ENCODE measurements at regions not wholly inside any gene's neighbourhood (a gene's known extent, or its start where the extent isn't known, plus 50 kb on each side); places are given as distances from the start of the nearest gene placed in this dataset.

DNA sequence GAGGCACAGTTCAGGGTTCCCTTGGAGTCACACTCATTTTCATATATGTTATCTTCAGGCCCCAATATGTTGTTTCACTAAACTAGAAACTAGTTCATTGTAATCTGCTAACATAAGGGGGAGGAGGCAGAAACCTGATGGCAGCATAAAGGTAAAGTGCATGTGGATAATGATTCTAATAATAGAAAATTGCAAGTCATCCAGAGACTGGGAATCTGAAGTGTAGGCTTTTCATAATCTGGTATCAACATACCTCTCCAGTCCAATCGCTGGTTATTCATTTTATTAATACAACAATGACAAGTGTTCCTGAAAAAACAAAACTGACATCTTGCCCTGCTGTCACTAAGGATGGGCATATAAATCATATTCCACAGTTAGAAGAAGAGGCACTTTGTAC lies 326.3 kb upstream of the ZNF804A start:
- Histone ChIP-seq H3K36me3 (ENCODE audit: control insufficient read depth, insufficient read depth, low read length) (no peaks in the 10 kb centered on the region), H3K9me3 (ENCODE audit: control insufficient read depth, low read length) (no peaks in the 10 kb centered on the region), H3K27me3 (ENCODE audit: control insufficient read depth, insufficient read depth, low read length, poor library complexity, severe bottlenecking) (no peaks in the 10 kb centered on the region), H3K27ac (ENCODE audit: insufficient read depth, low read depth, low read length, poor library complexity, severe bottlenecking) (no peak overlapping the region), H3K4me3 (ENCODE audit: insufficient read depth, low read depth, low read length) (no peak overlapping the region), H3K4me1 (ENCODE audit: control insufficient read depth, insufficient read depth, low read length) (no peaks in the 10 kb centered on the region)
- WGBS, 2 experiments = 89 to 96% methylated on average over 1 of the region's 1 CpG

DNA sequence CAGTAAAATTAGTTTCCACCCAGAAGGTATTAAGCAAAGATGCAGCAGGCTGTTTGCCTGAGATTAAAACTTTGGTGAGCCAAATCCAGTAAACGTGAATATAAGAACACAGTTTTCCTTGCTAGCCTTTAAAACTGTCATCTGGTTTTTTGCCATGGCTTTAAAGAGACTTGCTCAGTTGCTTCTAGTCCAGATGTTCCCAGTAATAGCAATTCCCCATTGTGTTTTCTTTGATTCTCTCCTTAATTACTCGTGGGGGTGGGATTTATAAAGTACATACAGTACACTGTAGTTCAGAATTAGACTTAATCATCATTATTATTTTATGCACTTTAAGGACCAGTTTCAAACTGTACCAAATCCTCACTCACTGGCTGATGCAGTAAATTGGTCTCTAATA lies 303.5 kb upstream of the ZNF804A start:
- no peak overlapping the region for H3K27ac ChIP-seq (ENCODE audit: insufficient read depth, low read depth, low read length, poor library complexity, severe bottlenecking)
- no peak overlapping the region for H3K4me3 ChIP-seq (ENCODE audit: insufficient read depth, low read depth, low read length)
- H3K4me1 ChIP-seq (ENCODE audit: control insufficient read depth, insufficient read depth, low read length) = no peaks in the 10 kb centered on the region
- no peaks in the 10 kb centered on the region for H3K9me3 ChIP-seq (ENCODE audit: control insufficient read depth, low read length)
- H3K36me3 ChIP-seq (ENCODE audit: control insufficient read depth, insufficient read depth, low read length) = no peaks in the 10 kb centered on the region
- H3K27me3 ChIP-seq (ENCODE audit: control insufficient read depth, insufficient read depth, low read length, poor library complexity, severe bottlenecking) = no peaks in the 10 kb centered on the region
- WGBS, 2 experiments = 86 to 94% methylated on average over 1 to 2 of the region's 2 CpGs

DNA sequence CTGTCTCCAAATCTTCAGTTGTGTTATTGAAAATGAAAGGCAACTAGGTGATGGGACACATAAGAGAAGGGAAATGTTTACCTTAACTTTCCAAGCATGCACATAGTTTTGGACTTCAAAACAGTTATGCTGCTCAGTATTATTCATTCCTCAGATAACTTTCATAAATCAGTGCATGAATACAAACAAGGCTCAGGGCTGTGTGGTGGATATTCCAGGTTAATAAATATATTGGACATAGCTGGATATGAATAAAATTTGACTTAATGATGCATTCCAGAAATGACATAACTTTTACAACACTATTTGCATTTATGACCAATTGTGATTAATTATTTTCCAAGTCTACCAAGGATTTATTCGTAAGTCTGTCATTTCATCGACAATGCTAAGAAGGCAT lies 301.2 kb upstream of the ZNF804A start:
- WGBS, 2 experiments = 100% methylated on average over 2 of the region's 2 CpGs; no CpG with 5 or more reads in 1 of the 2 experiments
- H3K27me3 ChIP-seq (ENCODE audit: control insufficient read depth, insufficient read depth, low read length, poor library complexity, severe bottlenecking) = no peaks in the 10 kb centered on the region
- H3K27ac ChIP-seq (ENCODE audit: insufficient read depth, low read depth, low read length, poor library complexity, severe bottlenecking) = no peak overlapping the region
- H3K4me3 ChIP-seq (ENCODE audit: insufficient read depth, low read depth, low read length) = no peak overlapping the region
- no peaks in the 10 kb centered on the region for H3K36me3 ChIP-seq (ENCODE audit: control insufficient read depth, insufficient read depth, low read length)
- H3K4me1 ChIP-seq (ENCODE audit: control insufficient read depth, insufficient read depth, low read length) = no peaks in the 10 kb centered on the region
- no peaks in the 10 kb centered on the region for H3K9me3 ChIP-seq (ENCODE audit: control insufficient read depth, low read length)

DNA sequence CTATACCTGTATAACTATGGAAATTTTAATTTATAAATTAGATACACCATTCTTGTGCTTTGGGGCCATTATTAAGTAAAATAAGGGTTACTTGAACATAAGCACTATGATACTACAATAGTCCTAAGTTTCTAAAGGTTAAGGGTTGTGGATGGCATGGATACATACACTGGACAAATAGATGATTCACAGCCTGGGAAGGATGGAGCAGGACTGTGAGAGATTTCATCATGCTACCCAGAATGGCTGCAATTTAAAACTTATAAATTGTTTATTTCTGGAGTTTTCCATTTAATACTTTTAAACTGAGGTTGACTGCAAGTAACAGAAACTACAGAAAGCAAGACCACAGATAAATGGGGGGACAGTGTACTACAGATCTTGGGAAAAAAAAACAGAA lies 295.8 kb upstream of the ZNF804A start:
- H3K36me3 ChIP-seq (ENCODE audit: control insufficient read depth, insufficient read depth, low read length) = no peaks in the 10 kb centered on the region
- H3K27ac ChIP-seq (ENCODE audit: insufficient read depth, low read depth, low read length, poor library complexity, severe bottlenecking) = no peak overlapping the region
- no peak overlapping the region for H3K4me3 ChIP-seq (ENCODE audit: insufficient read depth, low read depth, low read length)
- no peaks in the 10 kb centered on the region for H3K4me1 ChIP-seq (ENCODE audit: control insufficient read depth, insufficient read depth, low read length)
- no peaks in the 10 kb centered on the region for H3K9me3 ChIP-seq (ENCODE audit: control insufficient read depth, low read length)
- H3K27me3 ChIP-seq (ENCODE audit: control insufficient read depth, insufficient read depth, low read length, poor library complexity, severe bottlenecking) = no peaks in the 10 kb centered on the region

DNA sequence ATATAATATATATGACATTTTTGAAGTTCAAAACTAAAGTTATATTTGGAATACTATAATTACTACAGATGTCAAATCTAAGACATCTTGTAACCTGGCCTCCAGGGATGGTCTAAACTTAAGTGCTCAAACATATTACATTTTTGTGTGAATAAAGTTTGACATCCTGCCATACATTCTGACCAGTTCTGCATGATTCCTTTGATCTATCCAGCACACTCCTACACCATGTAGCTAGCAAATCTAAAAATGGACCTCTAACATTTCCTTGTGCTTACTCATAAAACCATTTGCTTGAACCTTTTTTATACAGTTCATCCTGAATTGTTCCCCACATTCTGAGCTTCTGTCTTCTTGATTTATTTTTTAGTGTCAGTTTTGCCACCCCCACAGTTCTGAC lies 294.3 kb upstream of the ZNF804A start:
- H3K4me3 ChIP-seq (ENCODE audit: insufficient read depth, low read depth, low read length) = no peak overlapping the region

DNA sequence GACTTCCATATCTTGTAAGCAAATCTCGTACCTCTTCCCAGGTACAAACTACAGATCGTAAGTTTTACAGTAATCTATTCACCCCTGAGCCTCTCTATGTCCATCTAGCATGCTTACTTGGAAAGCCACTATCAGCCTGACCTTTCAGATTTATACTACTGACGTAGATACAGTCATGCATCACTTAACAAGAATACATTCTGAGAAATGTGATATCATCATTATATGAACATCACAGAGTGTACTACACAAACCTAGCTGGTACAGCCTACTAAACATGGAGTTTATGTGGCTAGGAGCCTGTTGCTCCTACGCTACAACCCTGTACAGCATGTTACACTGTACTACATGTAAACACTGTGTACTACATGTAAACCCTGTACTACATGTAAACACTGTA lies 293.2 kb upstream of the ZNF804A start:
- Histone ChIP-seq H3K36me3 (ENCODE audit: control insufficient read depth, insufficient read depth, low read length) (no peaks in the 10 kb centered on the region), H3K4me3 (ENCODE audit: insufficient read depth, low read depth, low read length) (no peak overlapping the region), H3K27me3 (ENCODE audit: control insufficient read depth, insufficient read depth, low read length, poor library complexity, severe bottlenecking) (no peaks in the 10 kb centered on the region), H3K27ac (ENCODE audit: insufficient read depth, low read depth, low read length, poor library complexity, severe bottlenecking) (no peak overlapping the region), H3K4me1 (ENCODE audit: control insufficient read depth, insufficient read depth, low read length) (no peaks in the 10 kb centered on the region), H3K9me3 (ENCODE audit: control insufficient read depth, low read length) (no peaks in the 10 kb centered on the region)
- WGBS, 2 experiments = 91 to 97% methylated on average over 4 of the region's 4 CpGs

More for the DNA sequence above, 294.3 kb upstream of the ZNF804A start:
- H3K36me3 ChIP-seq (ENCODE audit: control insufficient read depth, insufficient read depth, low read length) = no peaks in the 10 kb centered on the region
- H3K9me3 ChIP-seq (ENCODE audit: control insufficient read depth, low read length) = no peaks in the 10 kb centered on the region
- H3K27ac ChIP-seq (ENCODE audit: insufficient read depth, low read depth, low read length, poor library complexity, severe bottlenecking) = no peak overlapping the region
- H3K4me1 ChIP-seq (ENCODE audit: control insufficient read depth, insufficient read depth, low read length) = no peaks in the 10 kb centered on the region
- no peaks in the 10 kb centered on the region for H3K27me3 ChIP-seq (ENCODE audit: control insufficient read depth, insufficient read depth, low read length, poor library complexity, severe bottlenecking)

GRCh38 chr2:184308706-184309105 lies 289.6 kb upstream of the ZNF804A start:
- Histone ChIP-seq H3K36me3 (ENCODE audit: control insufficient read depth, insufficient read depth, low read length) (no peaks in the 10 kb centered on the region), H3K4me1 (ENCODE audit: control insufficient read depth, insufficient read depth, low read length) (no peaks in the 10 kb centered on the region), H3K27ac (ENCODE audit: insufficient read depth, low read depth, low read length, poor library complexity, severe bottlenecking) (no peak overlapping the region), H3K4me3 (ENCODE audit: insufficient read depth, low read depth, low read length) (no peak overlapping the region), H3K27me3 (ENCODE audit: control insufficient read depth, insufficient read depth, low read length, poor library complexity, severe bottlenecking) (no peaks in the 10 kb centered on the region), H3K9me3 (ENCODE audit: control insufficient read depth, low read length) (no peaks in the 10 kb centered on the region)
- WGBS, 2 experiments = 93% methylated on average over 1 of the region's 1 CpG; no CpG with 5 or more reads in 1 of the 2 experiments

GRCh38 chr2:184312970-184313369 lies 285.4 kb upstream of the ZNF804A start:
- Histone ChIP-seq H3K36me3 (ENCODE audit: control insufficient read depth, insufficient read depth, low read length) (no peaks in the 10 kb centered on the region), H3K27me3 (ENCODE audit: control insufficient read depth, insufficient read depth, low read length, poor library complexity, severe bottlenecking) (no peaks in the 10 kb centered on the region), H3K27ac (ENCODE audit: insufficient read depth, low read depth, low read length, poor library complexity, severe bottlenecking) (no peak overlapping the region), H3K4me1 (ENCODE audit: control insufficient read depth, insufficient read depth, low read length) (no peaks in the 10 kb centered on the region), H3K9me3 (ENCODE audit: control insufficient read depth, low read length) (no peaks in the 10 kb centered on the region), H3K4me3 (ENCODE audit: insufficient read depth, low read depth, low read length) (no peak overlapping the region)
- WGBS, 2 experiments = 91 to 95% methylated on average over 6 of the region's 7 CpGs

DNA sequence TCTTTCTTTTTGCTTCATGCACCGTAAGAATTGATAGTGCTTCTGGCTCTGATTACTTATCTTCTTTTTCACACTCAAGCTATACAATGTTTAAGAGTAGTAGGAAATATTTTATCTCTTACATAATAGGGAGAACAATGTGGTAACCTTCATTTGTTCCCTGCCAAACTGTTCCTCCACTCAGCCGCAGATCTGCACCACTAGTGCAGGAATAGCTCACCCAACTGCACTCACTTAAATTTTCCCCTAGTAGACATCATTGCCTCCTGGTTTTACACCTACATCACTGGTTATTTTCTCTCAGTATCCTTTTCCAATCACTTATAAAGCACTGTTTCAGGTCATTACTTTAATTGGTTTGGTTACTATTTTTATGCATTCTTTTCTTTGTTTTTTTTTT lies 283.5 kb upstream of the ZNF804A start:
- Histone ChIP-seq H3K4me1 (ENCODE audit: control insufficient read depth, insufficient read depth, low read length) (no peaks in the 10 kb centered on the region), H3K27me3 (ENCODE audit: control insufficient read depth, insufficient read depth, low read length, poor library complexity, severe bottlenecking) (no peaks in the 10 kb centered on the region), H3K9me3 (ENCODE audit: control insufficient read depth, low read length) (no peaks in the 10 kb centered on the region), H3K27ac (ENCODE audit: insufficient read depth, low read depth, low read length, poor library complexity, severe bottlenecking) (no peak overlapping the region), H3K4me3 (ENCODE audit: insufficient read depth, low read depth, low read length) (no peak overlapping the region), H3K36me3 (ENCODE audit: control insufficient read depth, insufficient read depth, low read length) (no peaks in the 10 kb centered on the region)
- WGBS, 2 experiments = 95 to 100% methylated on average over 1 of the region's 2 CpGs

DNA sequence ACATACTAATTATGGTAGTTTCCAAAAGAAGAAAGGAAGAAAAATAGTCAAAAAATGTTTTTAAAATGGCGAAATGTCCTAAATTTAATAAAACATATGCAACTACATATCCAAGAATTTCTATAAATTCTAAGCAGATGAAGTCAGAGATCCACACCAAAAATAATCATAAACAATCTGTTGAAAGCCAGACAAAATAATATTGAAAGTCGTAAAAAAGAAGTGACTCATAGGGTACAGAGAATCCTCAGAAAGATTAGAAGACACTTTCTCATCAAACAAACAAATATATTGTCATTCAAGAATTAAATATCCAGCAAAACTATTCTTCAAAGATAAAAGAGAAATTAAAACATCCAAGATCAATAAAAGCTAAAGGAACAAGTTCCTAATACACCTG lies 281.4 kb upstream of the ZNF804A start:
- Histone ChIP-seq H3K36me3 (ENCODE audit: control insufficient read depth, insufficient read depth, low read length) (no peaks in the 10 kb centered on the region), H3K27ac (ENCODE audit: insufficient read depth, low read depth, low read length, poor library complexity, severe bottlenecking) (no peak overlapping the region), H3K27me3 (ENCODE audit: control insufficient read depth, insufficient read depth, low read length, poor library complexity, severe bottlenecking) (no peaks in the 10 kb centered on the region), H3K4me1 (ENCODE audit: control insufficient read depth, insufficient read depth, low read length) (no peaks in the 10 kb centered on the region), H3K4me3 (ENCODE audit: insufficient read depth, low read depth, low read length) (no peak overlapping the region), H3K9me3 (ENCODE audit: control insufficient read depth, low read length) (no peaks in the 10 kb centered on the region)
- 89 to 97% methylated on average over 1 to 2 of the region's 2 CpGs for WGBS, 2 experiments

DNA sequence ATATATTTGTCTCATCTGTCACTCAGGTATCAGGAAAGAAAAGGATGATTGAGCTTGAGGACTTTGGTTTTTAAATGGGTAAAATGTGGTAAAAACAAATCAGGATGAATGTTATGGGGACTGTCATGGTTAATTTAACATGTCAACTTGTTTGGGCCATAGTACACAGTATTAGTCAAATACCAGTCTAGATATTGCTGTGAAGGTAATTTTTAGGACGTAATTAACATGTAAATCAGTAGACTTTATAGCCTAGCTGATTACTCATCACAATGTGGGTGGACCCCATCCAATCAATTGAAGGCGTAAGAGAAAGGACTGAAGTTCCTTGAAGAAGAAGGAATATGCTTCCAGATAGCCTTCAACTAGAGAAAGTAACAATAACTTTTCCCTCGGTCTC lies 275.7 kb upstream of the ZNF804A start:
- 50 to 81% methylated on average over 1 to 2 of the region's 3 CpGs for WGBS, 2 experiments
- Histone ChIP-seq H3K4me1 (ENCODE audit: control insufficient read depth, insufficient read depth, low read length) (no peaks in the 10 kb centered on the region), H3K27ac (ENCODE audit: insufficient read depth, low read depth, low read length, poor library complexity, severe bottlenecking) (no peak overlapping the region), H3K36me3 (ENCODE audit: control insufficient read depth, insufficient read depth, low read length) (no peaks in the 10 kb centered on the region), H3K27me3 (ENCODE audit: control insufficient read depth, insufficient read depth, low read length, poor library complexity, severe bottlenecking) (no peaks in the 10 kb centered on the region), H3K9me3 (ENCODE audit: control insufficient read depth, low read length) (no peaks in the 10 kb centered on the region), H3K4me3 (ENCODE audit: insufficient read depth, low read depth, low read length) (no peak overlapping the region)
